Neuronal stem cell (in vitro differentiated cells): ENCODE measurements at regions not wholly inside any gene's neighbourhood (a gene's known extent, or its start where the extent isn't known, plus 50 kb on each side); places are given as distances from the start of the nearest gene placed in this dataset.
"Not testable (repeated sequence)": the region's sequence is repeated elsewhere in the genome, so short reads cannot be mapped to it uniquely, and the experiment has no call there.

Experiments used
- DNase-seq: peaks from one replicate; pipeline ENCODE4 v3.0.0-alpha.2; 2013; ENCODE audit warnings: low spot score
- H2AFZ ChIP-seq: one replicate; pipeline ENCODE4 v1.6.1; 2013; ENCODE audit warnings: mild to moderate bottlenecking, low read length, inconsistent platforms
- H2AK5ac ChIP-seq: 2 replicates; pipeline ENCODE4 v1.6.1; 2013; ENCODE audit warnings: low read depth, mild to moderate bottlenecking, inconsistent platforms, low read length, moderate library complexity, mixed read lengths
- H2BK120ac ChIP-seq: 2 replicates; pipeline ENCODE4 v1.6.1; 2013; ENCODE audit warnings: low read depth, mild to moderate bottlenecking, inconsistent platforms, low read length, moderate library complexity, mixed read lengths
- H2BK12ac ChIP-seq: one replicate; pipeline ENCODE4 v1.6.1; 2013; ENCODE audit warnings: low read length, inconsistent platforms
- H2BK15ac ChIP-seq: 2 replicates; pipeline ENCODE4 v1.6.1; 2013; ENCODE audit warnings: mild to moderate bottlenecking, low read length, inconsistent platforms, mixed read lengths
- H2BK5ac ChIP-seq: one replicate; pipeline ENCODE4 v1.6.1; 2013; ENCODE audit warnings: inconsistent platforms, mild to moderate bottlenecking, low read length, moderate library complexity
- H3K14ac ChIP-seq: one replicate; pipeline ENCODE4 v1.6.1; 2013; ENCODE audit warnings: low read length, inconsistent platforms
- H3K18ac ChIP-seq: 2 replicates; pipeline ENCODE4 v1.6.1; 2013; ENCODE audit warnings: low read length, inconsistent platforms
- H3K23ac ChIP-seq: 2 replicates; pipeline ENCODE4 v1.6.1; 2013; ENCODE audit warnings: low read depth, mild to moderate bottlenecking, mixed read lengths, low read length, inconsistent platforms; ENCODE audit not compliant: poor library complexity
- H3K27ac ChIP-seq: replicated peaks from 3 replicates; pipeline ENCODE4 v1.5.1; 2013; ENCODE audit warnings: low read length, inconsistent platforms
- H3K27me3 ChIP-seq, 3 experiments: 2 replicates each; pipeline ENCODE4 v1.6.1; 2013; ENCODE audit warnings: low read length in 3 of 3, mild to moderate bottlenecking in 2 of 3, inconsistent platforms in 1 of 3, low read depth in 1 of 3, mixed read lengths in 1 of 3, moderate library complexity in 1 of 3; ENCODE audit not compliant: control insufficient read depth in 3 of 3, insufficient read depth in 3 of 3
- H3K36me3 ChIP-seq, 2 donors: replicated peaks in 1 of 2; 2 replicates each; pipeline ENCODE4 v1.6.1; 2013; ENCODE audit warnings: low read length in 2 of 2; ENCODE audit not compliant: control insufficient read depth in 2 of 2, insufficient read depth in 2 of 2
- H3K4ac ChIP-seq: 2 replicates; pipeline ENCODE4 v1.6.1; 2013; ENCODE audit warnings: inconsistent platforms, mild to moderate bottlenecking, low read length, moderate library complexity
- H3K4me1 ChIP-seq, 2 donors: 1 replicate in 1 of 2; 2 replicates in 1 of 2; pipeline ENCODE4 v1.6.1; 2013; ENCODE audit warnings: low read length in 2 of 2, low read depth in 1 of 2; ENCODE audit not compliant: control insufficient read depth in 2 of 2, insufficient read depth in 1 of 2
- H3K4me2 ChIP-seq: one replicate; pipeline ENCODE4 v1.6.1; 2013; ENCODE audit warnings: mild to moderate bottlenecking, low read length, inconsistent platforms; ENCODE audit not compliant: insufficient read depth, poor library complexity, severe bottlenecking
- H3K4me3 ChIP-seq, 2 donors: 2 replicates each; pipeline ENCODE4 v1.5.1; 2013; ENCODE audit warnings: low read length in 2 of 2, mild to moderate bottlenecking in 2 of 2, inconsistent platforms in 1 of 2, moderate library complexity in 1 of 2
- H3K79me1 ChIP-seq: one replicate; pipeline ENCODE4 v1.6.1; 2013; ENCODE audit warnings: low read depth, mild to moderate bottlenecking, inconsistent platforms, low read length, moderate library complexity
- H3K9ac ChIP-seq: one replicate; pipeline ENCODE4 v1.6.1; 2013; ENCODE audit warnings: mild to moderate bottlenecking, low read depth, low read length, inconsistent platforms; ENCODE audit not compliant: poor library complexity
- H3K9me3 ChIP-seq, 2 donors: replicated peaks in 1 of 2; 2 replicates each; pipeline versions ENCODE3 to v1.6.1; 2013; ENCODE audit warnings: low read length in 2 of 2, mild to moderate bottlenecking in 2 of 2, inconsistent platforms in 1 of 2, low read depth in 1 of 2, mixed read lengths in 1 of 2, moderate library complexity in 1 of 2; ENCODE audit not compliant: control insufficient read depth in 2 of 2, insufficient read depth in 1 of 2
- H4K8ac ChIP-seq: one replicate; pipeline ENCODE4 v1.6.1; 2013; ENCODE audit warnings: low read depth, mild to moderate bottlenecking, inconsistent platforms, low read length, moderate library complexity
- H4K91ac ChIP-seq: one replicate; pipeline ENCODE4 v1.6.1; 2013; ENCODE audit warnings: low read length, low read depth, mild to moderate bottlenecking, inconsistent platforms; ENCODE audit not compliant: poor library complexity
- WGBS, 2 donors: extraction: QIAGEN DNeasy Blood & Tissue Kit; methylation state at CpG; one replicate each; pipeline ENCODE4 v1.1.7; 2013; ENCODE audit warnings: missing lambda C conversion rate in 2 of 2, mixed read lengths in 1 of 2; ENCODE audit not compliant: insufficient read length in 2 of 2, insufficient replicate concordance in 1 of 2; ENCODE audit errors: extremely low coverage in 2 of 2; 5-methylcytosine and 5-hydroxymethylcytosine counted together

DNA sequence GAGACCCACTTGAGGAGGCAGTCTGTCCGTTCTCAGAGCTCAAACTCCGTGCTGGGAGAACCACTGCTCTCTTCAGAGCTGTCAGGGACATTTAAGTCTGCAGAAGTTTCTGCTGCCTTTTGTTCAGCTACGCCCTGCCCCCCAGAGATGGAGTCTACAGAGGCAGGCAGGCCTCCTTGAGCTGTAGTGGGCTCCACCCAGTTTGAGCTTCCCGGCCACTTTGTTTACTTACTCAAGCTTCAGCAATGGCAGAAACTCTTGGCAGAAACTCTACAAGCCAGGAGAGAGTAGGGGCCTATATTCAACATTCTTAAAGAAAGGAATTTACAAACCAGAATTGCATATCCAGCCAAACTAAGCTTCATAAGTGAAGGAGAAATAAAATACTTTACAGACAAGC lies 125.2 kb upstream of the RGS6 start:
- not testable (repeated sequence) for H3K9ac ChIP-seq, H2BK15ac ChIP-seq, H3K27ac ChIP-seq, H3K9me3 ChIP-seq, H3K79me1 ChIP-seq, H3K4me2 ChIP-seq, H3K4ac ChIP-seq, H4K8ac ChIP-seq, DNase-seq, H3K36me3 ChIP-seq, H3K27me3 ChIP-seq, H2BK5ac ChIP-seq, H2BK120ac ChIP-seq, H3K14ac ChIP-seq, H3K18ac ChIP-seq, H2AK5ac ChIP-seq, H3K4me1 ChIP-seq, H2BK12ac ChIP-seq, H3K4me3 ChIP-seq, H4K91ac ChIP-seq, H3K23ac ChIP-seq
- peak overlapping the region; percentile 73 for H2AFZ ChIP-seq
- WGBS, 2 donors = no CpG with 5 or more reads among the region's 4 CpGs

DNA sequence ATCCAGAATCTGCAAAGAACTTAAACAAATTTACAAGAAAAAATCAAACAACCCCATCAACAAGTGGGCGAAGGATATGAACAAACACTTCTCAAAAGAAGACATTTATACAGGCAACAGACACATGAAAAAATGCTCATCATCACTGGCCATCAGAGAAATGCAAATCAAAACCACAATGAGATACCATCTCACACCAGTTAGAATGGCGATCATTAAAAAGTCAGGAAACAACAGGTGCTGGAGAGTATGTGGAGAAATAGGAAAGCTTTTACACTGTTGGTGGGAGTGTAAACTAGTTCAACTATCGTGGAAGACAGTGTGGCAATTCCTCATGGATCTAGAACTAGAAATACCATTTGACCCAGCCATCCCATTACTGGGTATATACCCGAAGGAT lies 121.4 kb upstream of the RGS6 start:
- H3K36me3 ChIP-seq, H3K27me3 ChIP-seq, H2BK15ac ChIP-seq, H2BK12ac ChIP-seq, H3K27ac ChIP-seq, H3K18ac ChIP-seq, H4K91ac ChIP-seq, H3K4me3 ChIP-seq, DNase-seq, H2AFZ ChIP-seq, H3K4me2 ChIP-seq, H4K8ac ChIP-seq, H3K14ac ChIP-seq, H3K4me1 ChIP-seq, H3K9ac ChIP-seq, H3K23ac ChIP-seq, H2BK120ac ChIP-seq, H2BK5ac ChIP-seq, H3K9me3 ChIP-seq, H2AK5ac ChIP-seq, H3K4ac ChIP-seq, H3K79me1 ChIP-seq: not testable (repeated sequence)
- no CpG with 5 or more reads among the region's 4 CpGs for WGBS, 2 donors

DNA sequence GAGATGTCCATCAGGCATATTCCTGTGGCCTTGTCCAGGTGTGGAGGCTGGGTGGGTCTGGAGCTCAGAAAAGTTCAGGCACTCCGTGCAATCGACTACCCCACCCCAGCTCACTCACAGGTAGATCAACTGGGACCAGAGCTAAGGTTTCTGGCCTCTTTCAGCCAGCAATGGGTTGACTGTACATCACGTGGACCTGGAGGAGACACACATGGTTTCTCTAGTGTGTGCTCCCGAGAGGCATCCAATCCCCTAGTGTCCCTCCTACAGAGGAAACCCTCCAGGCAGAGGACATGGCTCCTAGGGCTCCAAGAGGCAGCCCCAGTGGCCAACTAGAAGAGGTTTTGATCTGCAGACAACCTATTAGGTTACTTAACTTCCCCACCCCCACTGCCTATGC lies 119.5 kb upstream of the RGS6 start:
- Histone ChIP-seq H2BK120ac (peak overlapping the region; percentile 17), H2AFZ (no peak overlapping the region), H3K4me2 (no peak overlapping the region), H3K14ac (no peak overlapping the region), H2BK12ac (no peak overlapping the region), H3K27ac (no peak overlapping the region), H3K79me1 (no peaks in the 10 kb centered on the region), H3K18ac (peak overlapping the region; percentile 3), H3K23ac (no peak overlapping the region), H4K91ac (no peak overlapping the region), H2AK5ac (peak overlapping the region; percentile 15), H3K27me3 (no peaks in the 10 kb centered on the region), H2BK5ac (no peak overlapping the region), H3K4ac (no peak overlapping the region), H3K36me3 (no peaks in the 10 kb centered on the region), H4K8ac (no peak overlapping the region), H3K4me1 (peaks cover 0 to 3% of the 10 kb centered on the region in 2 donors), H3K9me3 (no peaks in the 10 kb centered on the region), H3K4me3 (no peak overlapping the region), H2BK15ac (no peak overlapping the region), H3K9ac (no peak overlapping the region)
- DNase-seq = no peak
- no CpG with 5 or more reads among the region's 4 CpGs for WGBS, 2 donors

DNA sequence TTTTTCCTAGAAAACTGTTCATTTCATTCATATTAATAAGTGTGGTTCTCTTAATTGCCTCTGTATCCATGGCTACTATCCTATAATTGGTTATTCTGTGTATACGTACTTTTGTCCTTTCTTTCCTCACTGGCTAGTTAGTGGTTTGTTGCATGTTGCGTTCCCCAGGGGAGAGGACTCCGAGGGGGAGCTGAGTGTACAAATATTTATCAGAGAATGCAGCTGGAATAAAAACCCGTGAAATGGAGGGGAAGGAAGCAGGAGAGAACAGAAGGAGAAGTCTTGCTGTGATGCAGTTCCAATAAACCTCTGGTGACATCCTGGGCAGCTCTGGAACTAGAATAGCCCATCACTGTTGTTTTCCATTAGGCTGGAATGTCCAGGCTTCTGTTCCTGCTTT lies 117.1 kb upstream of the RGS6 start:
- no peak overlapping the region for H4K8ac ChIP-seq
- H2BK15ac ChIP-seq = no peak overlapping the region
- H3K9ac ChIP-seq = no peak overlapping the region
- H3K9me3 ChIP-seq = no peaks in the 10 kb centered on the region
- H3K23ac ChIP-seq = no peak overlapping the region
- H4K91ac ChIP-seq = no peak overlapping the region
- no peak overlapping the region for H3K4me2 ChIP-seq
- H3K14ac ChIP-seq = no peak overlapping the region
- no peaks in the 10 kb centered on the region for H3K36me3 ChIP-seq
- H2BK5ac ChIP-seq = no peak overlapping the region
- H3K18ac ChIP-seq = no peak overlapping the region
- no CpG with 5 or more reads among the region's 4 CpGs for WGBS, 2 donors
- H2BK12ac ChIP-seq = no peak overlapping the region
- H2AK5ac ChIP-seq = no peak overlapping the region
- H3K4me1 ChIP-seq = peaks cover 0 to 3% of the 10 kb centered on the region in 2 donors
- no peaks in the 10 kb centered on the region for H3K79me1 ChIP-seq
- H3K27ac ChIP-seq = no peak overlapping the region
- no peak overlapping the region for H3K4ac ChIP-seq
- H2AFZ ChIP-seq = no peak overlapping the region
- H3K4me3 ChIP-seq = no peak overlapping the region
- no peaks in the 10 kb centered on the region for H3K27me3 ChIP-seq
- no peak for DNase-seq
- H2BK120ac ChIP-seq = no peak overlapping the region
